ENCODE measurements at regions not wholly inside any gene's neighbourhood (a gene's known extent, or its start where the extent isn't known, plus 50 kb on each side); places are given as distances from the start of the nearest gene placed in this dataset.

- no peak for DNase-seq (ENCODE audit: low spot score)
Measured at GRCh38 chr3:39748763-39749162, 60.6 kb upstream of the MYRIP start.

DNA sequence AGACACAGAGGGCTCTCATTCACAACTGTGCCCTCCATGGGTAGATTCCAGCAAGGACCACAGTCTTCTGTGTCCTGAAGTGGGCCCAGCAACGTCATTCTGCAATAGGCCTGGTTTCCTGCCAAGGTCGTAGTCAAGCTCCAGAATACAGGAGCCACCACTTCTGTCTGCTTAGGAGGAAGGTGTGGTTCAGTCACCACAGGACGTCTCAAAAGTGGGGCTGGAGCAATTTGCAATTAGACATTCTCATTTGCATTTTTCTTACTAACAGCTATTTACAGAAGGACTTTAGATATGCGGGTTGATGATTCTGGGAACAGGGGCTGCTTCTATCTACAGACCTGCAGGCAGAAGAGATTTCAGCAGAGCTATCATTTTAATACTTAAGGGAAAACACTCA lies 58.7 kb upstream of the MYRIP start:
- no peak for DNase-seq (ENCODE audit: low spot score)

- DNase-seq (ENCODE audit: low spot score): no peak
Measured at GRCh38 chr3:39751286-39751685, 58.1 kb upstream of the MYRIP start.

DNA sequence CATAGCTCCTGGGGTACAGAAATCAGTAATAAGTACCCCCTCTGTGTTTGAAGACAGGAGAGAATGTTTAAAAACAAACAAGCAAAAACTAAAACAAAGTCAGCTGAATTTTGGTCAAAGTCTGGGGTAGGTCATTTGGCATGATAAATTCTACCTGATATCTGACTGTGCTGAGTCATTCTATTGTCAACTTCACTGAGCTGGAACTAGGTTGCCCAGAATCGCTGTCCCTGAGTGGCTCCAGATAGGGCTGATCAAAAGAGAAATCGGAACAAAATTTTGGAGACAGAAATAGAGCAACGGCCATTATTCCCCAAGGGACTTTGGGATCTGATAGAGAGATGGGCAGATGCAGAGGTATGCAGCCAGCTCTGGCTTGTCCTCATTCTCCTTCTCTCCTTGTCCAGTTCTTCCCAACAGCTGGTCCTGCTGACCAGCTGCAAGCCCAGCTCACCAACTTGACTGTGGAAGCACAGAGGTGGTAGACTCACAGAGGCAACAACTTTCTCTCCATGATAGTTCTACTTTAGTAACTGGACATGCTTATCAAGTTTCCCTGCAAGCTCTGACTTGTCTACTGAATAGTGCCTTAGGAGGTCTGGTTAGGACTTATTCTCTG lies 57.3 kb upstream of the MYRIP start:
- no peak for DNase-seq (ENCODE audit: low spot score)

GRCh38 chr3:39752751-39753150 lies 56.7 kb upstream of the MYRIP start:
- DNase-seq (ENCODE audit: low spot score): no peak

DNA sequence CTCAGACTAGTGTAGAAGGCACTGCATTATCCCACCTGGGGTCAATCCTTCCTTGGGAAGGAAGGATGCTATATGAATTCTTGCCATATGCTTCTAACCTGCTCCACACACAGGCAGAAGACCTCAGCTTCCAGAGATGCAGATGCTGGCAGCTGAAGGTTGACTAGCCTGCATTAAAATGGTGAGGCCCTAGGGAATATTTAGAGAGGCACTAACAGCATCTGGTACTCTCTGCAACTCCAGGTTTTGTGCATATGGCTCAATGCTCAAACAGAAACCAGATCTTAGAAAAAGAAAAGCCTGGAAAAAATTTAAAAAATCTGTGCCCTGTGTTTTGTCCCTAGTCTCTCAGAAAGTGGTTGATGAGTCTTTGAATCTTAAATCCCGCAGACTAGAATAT lies 56.0 kb upstream of the MYRIP start:
- DNase-seq (ENCODE audit: low spot score): no peak

- DNase-seq (ENCODE audit: low spot score): no peak
Measured at GRCh38 chr3:39754549-39754948, 54.9 kb upstream of the MYRIP start.

- no peak for DNase-seq (ENCODE audit: low spot score)
Measured at GRCh38 chr3:39755100-39755499, 54.3 kb upstream of the MYRIP start.

- no peak for DNase-seq (ENCODE audit: low spot score)
Measured at GRCh38 chr3:39757307-39757706, 52.1 kb upstream of the MYRIP start.
